Eye (tissue), 1 donor: ENCODE measurements at regions not wholly inside any gene's neighbourhood (a gene's known extent, or its start where the extent isn't known, plus 50 kb on each side); places are given as distances from the start of the nearest gene placed in this dataset.
"Not testable (repeated sequence)": the region's sequence is repeated elsewhere in the genome, so short reads cannot be mapped to it uniquely, and the experiment has no call there.

Experiments used
- DNase-seq: peaks from one replicate; pipeline ENCODE4 v3.0.0-alpha.2; 2015

- DNase-seq = no peak
Observed at GRCh38 chr22:49361164-49361563, 466.5 kb downstream of the BRD1 start.

- no peak for DNase-seq
Observed at GRCh38 chr22:49360746-49361145, 466.9 kb downstream of the BRD1 start.

- DNase-seq = peak; percentile 60
Observed at GRCh38 chr22:49359076-49359475, 468.6 kb downstream of the BRD1 start.

- peak; percentile 82 for DNase-seq
Observed at GRCh38 chr22:49357661-49358440, 469.8 kb downstream of the BRD1 start.

GRCh38 chr22:49356428-49356827, 471.2 kb downstream of the BRD1 start:
- no peak for DNase-seq

GRCh38 chr22:49355211-49355920, 472.3 kb downstream of the BRD1 start:
- no peak for DNase-seq

- DNase-seq = no peak
Observed at GRCh38 chr22:49354516-49355210, 473.0 kb downstream of the BRD1 start.

GRCh38 chr22:49353235-49353634, 474.4 kb downstream of the BRD1 start:
- DNase-seq = no peak

- DNase-seq = no peak
Observed at GRCh38 chr22:49352361-49353169, 475.1 kb downstream of the BRD1 start.

GRCh38 chr22:49351761-49352227, 475.9 kb downstream of the BRD1 start:
- no peak for DNase-seq

GRCh38 chr22:49350441-49351121, 477.1 kb downstream of the BRD1 start:
- DNase-seq = no peak

GRCh38 chr22:49349841-49350381, 477.8 kb downstream of the BRD1 start:
- no peak for DNase-seq

GRCh38 chr22:49349181-49349835, 478.4 kb downstream of the BRD1 start:
- DNase-seq = no peak

GRCh38 chr22:49348631-49349030, 479.0 kb downstream of the BRD1 start:
- DNase-seq = no peak

GRCh38 chr22:49347376-49347775, 480.3 kb downstream of the BRD1 start:
- no peak for DNase-seq

- no peak for DNase-seq
Observed at GRCh38 chr22:49345896-49346295, 481.8 kb downstream of the BRD1 start.

- no peak for DNase-seq
Observed at GRCh38 chr22:49344656-49345055, 483.0 kb downstream of the BRD1 start.

GRCh38 chr22:49344161-49344560, 483.5 kb downstream of the BRD1 start:
- no peak for DNase-seq

- DNase-seq = no peak
Observed at GRCh38 chr22:49340406-49340805, 487.3 kb downstream of the BRD1 start.

GRCh38 chr22:49336483-49336882, 491.2 kb downstream of the BRD1 start:
- not testable (repeated sequence) for DNase-seq

- no peak for DNase-seq
Observed at GRCh38 chr22:49334976-49335375, 492.7 kb downstream of the BRD1 start.
